GM12891 (cell line): ENCODE measurements at regions not wholly inside any gene's neighbourhood (a gene's known extent, or its start where the extent isn't known, plus 50 kb on each side); places are given as distances from the start of the nearest gene placed in this dataset.

Source experiments
- POLR2A ChIP-seq: IDR thresholded peaks from 2 replicates; pipeline ENCODE4 v1.6.1; 2011; ENCODE audit warnings: low read depth, low read length, control low read depth
- POLR2AphosphoS5 ChIP-seq: IDR thresholded peaks from 2 replicates; pipeline ENCODE4 v1.6.1; 2011; ENCODE audit warnings: low read depth, low read length, control low read depth

- no peak for TF ChIP-seq POLR2AphosphoS5
- TF ChIP-seq POLR2A, result no peak
Measured at GRCh38 chr5:93006915-93007314, 574.1 kb downstream of the NR2F1-AS1 start.
